KMS-11 (cell line): ENCODE measurements at regions not wholly inside any gene's neighbourhood (a gene's known extent, or its start where the extent isn't known, plus 50 kb on each side); places are given as distances from the start of the nearest gene placed in this dataset.

ENCODE experiments used
- H2AFZ ChIP-seq: fragments of 200-600 bp; sonication (generic); 2 replicates; pipeline ENCODE4 v1.6.1; 2016; ENCODE audit warnings: antibody characterized with exemption, mixed run types, low read depth
- H3K27ac ChIP-seq: fragments of 200-600 bp; sonication (generic); 2 replicates; pipeline ENCODE4 v1.6.1; 2016; ENCODE audit warnings: mild to moderate bottlenecking, mixed run types
- H3K27me3 ChIP-seq: fragments of 200-600 bp; sonication (generic); 2 replicates; pipeline ENCODE4 v1.6.1; 2017; ENCODE audit warnings: mild to moderate bottlenecking, low read depth, mixed run types, moderate library complexity; ENCODE audit not compliant: insufficient read depth
- H3K36me3 ChIP-seq: fragments of 200-600 bp; sonication (generic); 2 replicates; pipeline ENCODE4 v1.6.1; 2017; ENCODE audit warnings: mild to moderate bottlenecking, mixed run types; ENCODE audit not compliant: insufficient read depth
- H3K4me1 ChIP-seq: fragments of 200-600 bp; sonication (generic); 2 replicates; pipeline ENCODE4 v1.6.1; 2016; ENCODE audit warnings: mild to moderate bottlenecking, low read depth, mixed run types; ENCODE audit not compliant: poor library complexity, severe bottlenecking
- H3K4me2 ChIP-seq: fragments of 200-600 bp; sonication (generic); 2 replicates; pipeline ENCODE4 v1.7.0; 2016; ENCODE audit warnings: mild to moderate bottlenecking, mixed run types
- H3K4me3 ChIP-seq: fragments of 200-600 bp; sonication (generic); IDR thresholded peaks from 2 replicates; pipeline ENCODE4 v1.6.1; 2017; ENCODE audit warnings: low read depth, low read length, mixed read lengths; ENCODE audit not compliant: insufficient read depth
- H3K79me2 ChIP-seq: fragments of 200-600 bp; sonication (generic); 2 replicates; pipeline ENCODE4 v1.6.1; 2016; ENCODE audit warnings: low read depth, mixed run types; ENCODE audit not compliant: insufficient read depth
- H3K9ac ChIP-seq: fragments of 200-600 bp; sonication (generic); 2 replicates; pipeline ENCODE4 v1.6.1; 2016; ENCODE audit warnings: mild to moderate bottlenecking, mixed run types
- H4K20me1 ChIP-seq: fragments of 200-600 bp; sonication (generic); 2 replicates; pipeline ENCODE4 v1.6.1; 2016; ENCODE audit warnings: mild to moderate bottlenecking, mixed run types; ENCODE audit not compliant: insufficient read depth
- CTCF ChIP-seq: fragments of 200-600 bp; sonication (generic); conservative IDR thresholded peaks from 2 replicates; pipeline ENCODE4 v1.6.1; 2017; ENCODE audit warnings: low read depth, mild to moderate bottlenecking, antibody characterized with exemption, low read length, moderate library complexity, mixed read lengths

GRCh38 chr3:107284612-107285011, 92.6 kb upstream of the CCDC54 start:
- H3K27ac ChIP-seq: no peak overlapping the region
- no peaks in the 10 kb centered on the region for H3K79me2 ChIP-seq
- H3K36me3 ChIP-seq: no peaks in the 10 kb centered on the region
- no peaks in the 10 kb centered on the region for H3K4me1 ChIP-seq
- TF ChIP-seq CTCF: no peak
- H2AFZ ChIP-seq: no peak overlapping the region
- H3K4me3 ChIP-seq: no peak overlapping the region
- H3K4me2 ChIP-seq: no peak overlapping the region
- H3K9ac ChIP-seq: no peak overlapping the region
- H4K20me1 ChIP-seq: no peaks in the 10 kb centered on the region
- H3K27me3 ChIP-seq: no peaks in the 10 kb centered on the region

- no peak overlapping the region for H3K9ac ChIP-seq
- H3K4me2 ChIP-seq: no peak overlapping the region
- no peak overlapping the region for H3K27ac ChIP-seq
- no peak for TF ChIP-seq CTCF
- no peak overlapping the region for H3K4me3 ChIP-seq
- H3K79me2 ChIP-seq: no peaks in the 10 kb centered on the region
- H3K36me3 ChIP-seq: no peaks in the 10 kb centered on the region
- H3K4me1 ChIP-seq: no peaks in the 10 kb centered on the region
- no peaks in the 10 kb centered on the region for H4K20me1 ChIP-seq
- no peak overlapping the region for H2AFZ ChIP-seq
- H3K27me3 ChIP-seq: no peaks in the 10 kb centered on the region
Measured at GRCh38 chr3:107285197-107285596, 92.0 kb upstream of the CCDC54 start.

- Histone ChIP-seq H3K27me3 (no peaks in the 10 kb centered on the region), H2AFZ (no peak overlapping the region), H3K4me3 (no peak overlapping the region), H3K27ac (no peak overlapping the region), H4K20me1 (no peaks in the 10 kb centered on the region), H3K9ac (no peak overlapping the region), H3K4me1 (no peaks in the 10 kb centered on the region), H3K79me2 (no peaks in the 10 kb centered on the region), H3K36me3 (no peaks in the 10 kb centered on the region), H3K4me2 (no peak overlapping the region)
- no peak for TF ChIP-seq CTCF
Measured at GRCh38 chr3:107289354-107289753, 87.9 kb upstream of the CCDC54 start.

GRCh38 chr3:107294117-107294516, 83.1 kb upstream of the CCDC54 start:
- no peaks in the 10 kb centered on the region for H3K79me2 ChIP-seq
- H3K27me3 ChIP-seq: no peaks in the 10 kb centered on the region
- no peaks in the 10 kb centered on the region for H3K4me1 ChIP-seq
- H3K4me3 ChIP-seq: no peak overlapping the region
- no peaks in the 10 kb centered on the region for H4K20me1 ChIP-seq
- no peak for TF ChIP-seq CTCF
- no peak overlapping the region for H3K4me2 ChIP-seq
- H3K36me3 ChIP-seq: no peaks in the 10 kb centered on the region
- H3K27ac ChIP-seq: no peak overlapping the region
- H2AFZ ChIP-seq: no peak overlapping the region
- H3K9ac ChIP-seq: no peak overlapping the region

GRCh38 chr3:107297597-107297996, 79.6 kb upstream of the CCDC54 start:
- H3K4me2 ChIP-seq: no peak overlapping the region
- H3K9ac ChIP-seq: no peak overlapping the region
- H3K79me2 ChIP-seq: no peaks in the 10 kb centered on the region
- no peak overlapping the region for H3K4me3 ChIP-seq
- H3K36me3 ChIP-seq: no peaks in the 10 kb centered on the region
- no peak overlapping the region for H2AFZ ChIP-seq
- no peaks in the 10 kb centered on the region for H3K27me3 ChIP-seq
- no peak overlapping the region for H3K27ac ChIP-seq
- TF ChIP-seq CTCF: no peak
- no peaks in the 10 kb centered on the region for H3K4me1 ChIP-seq
- H4K20me1 ChIP-seq: no peaks in the 10 kb centered on the region
